Colonic mucosa (tissue), 4 donors: ENCODE measurements at regions not wholly inside any gene's neighbourhood (a gene's known extent, or its start where the extent isn't known, plus 50 kb on each side); places are given as distances from the start of the nearest gene placed in this dataset.

Experiments
- DNase-seq: peaks from one replicate; pipeline ENCODE4 v3.0.0-alpha.2; 2020
- H3K27ac ChIP-seq: fragments of 200-600 bp; one replicate; pipeline ENCODE4 v1.8.0; 2021
- H3K27me3 ChIP-seq: fragments of 200-600 bp; one replicate; pipeline ENCODE4 v1.8.0; 2021
- H3K36me3 ChIP-seq: fragments of 200-600 bp; one replicate; pipeline ENCODE4 v1.8.0; 2021
- H3K4me1 ChIP-seq: fragments of 200-600 bp; one replicate; pipeline ENCODE4 v1.8.0; 2021; ENCODE audit warnings: mild to moderate bottlenecking
- H3K4me3 ChIP-seq: fragments of 200-600 bp; one replicate; pipeline ENCODE4 v1.8.0; 2021
- H3K9ac ChIP-seq, 2 donors: one replicate each; pipeline ENCODE4 v1.7.0; 2013; ENCODE audit warnings: control low read depth in 2 of 2, low read depth in 2 of 2, low read length in 2 of 2
- H3K9me3 ChIP-seq: fragments of 200-600 bp; one replicate; pipeline ENCODE4 v1.8.0; 2021
- CTCF ChIP-seq: fragments of 200-600 bp; IDR thresholded peaks from one replicate; pipeline ENCODE4 v1.8.0; 2022; ENCODE audit warnings: antibody characterized with exemption, mild to moderate bottlenecking
- intact Hi-C: fragments of 100-400 bp; cut with DNase I; formaldehyde crosslinking; loops from one replicate; pipeline ENCODE4 v1.14.1; 2022
- donor health status: healthy.
- donor health status: DM: no; HTN: no; CAD: no.
- donor health status: DM: no; HTN: no; CAD: no.

GRCh38 chr1:81517987-81518386 lies 282.7 kb upstream of the ADGRL2 start:
- H3K9me3 ChIP-seq: no peaks in the 10 kb centered on the region
- H3K27ac ChIP-seq: no peak overlapping the region
- DNase-seq: no peak
- H3K4me3 ChIP-seq: no peak overlapping the region
- intact Hi-C loops: no loop called here
- no peaks in the 10 kb centered on the region for H3K4me1 ChIP-seq
- H3K27me3 ChIP-seq: no peaks in the 10 kb centered on the region
- no peaks in the 10 kb centered on the region for H3K36me3 ChIP-seq
- no peak overlapping the region for H3K9ac ChIP-seq
- no peak for TF ChIP-seq CTCF

- Histone ChIP-seq H3K4me1 (no peaks in the 10 kb centered on the region), H3K9ac (no peak overlapping the region), H3K27ac (no peak overlapping the region), H3K36me3 (no peaks in the 10 kb centered on the region), H3K9me3 (no peaks in the 10 kb centered on the region), H3K27me3 (no peaks in the 10 kb centered on the region), H3K4me3 (no peak overlapping the region)
- no peak for DNase-seq
- intact Hi-C loops: no loop called here
- TF ChIP-seq CTCF: no peak
Measured at GRCh38 chr1:81513796-81514354, 286.9 kb upstream of the ADGRL2 start.

GRCh38 chr1:81512252-81513003 lies 288.3 kb upstream of the ADGRL2 start:
- Histone ChIP-seq H3K9ac (no peak overlapping the region), H3K9me3 (no peaks in the 10 kb centered on the region), H3K4me1 (no peaks in the 10 kb centered on the region), H3K27ac (no peak overlapping the region), H3K4me3 (no peak overlapping the region), H3K36me3 (no peaks in the 10 kb centered on the region), H3K27me3 (no peaks in the 10 kb centered on the region)
- intact Hi-C loops: no loop called here
- TF ChIP-seq CTCF: no peak
- no peak for DNase-seq

GRCh38 chr1:81511281-81511680 lies 289.5 kb upstream of the ADGRL2 start:
- no peak for DNase-seq
- H3K9ac ChIP-seq: no peak overlapping the region
- no peaks in the 10 kb centered on the region for H3K27me3 ChIP-seq
- intact Hi-C loops: no loop called here
- no peaks in the 10 kb centered on the region for H3K36me3 ChIP-seq
- no peak overlapping the region for H3K27ac ChIP-seq
- no peaks in the 10 kb centered on the region for H3K4me1 ChIP-seq
- no peak overlapping the region for H3K4me3 ChIP-seq
- no peak for TF ChIP-seq CTCF
- no peaks in the 10 kb centered on the region for H3K9me3 ChIP-seq

- no peak overlapping the region for H3K9ac ChIP-seq
- H3K4me3 ChIP-seq: no peak overlapping the region
- no peaks in the 10 kb centered on the region for H3K4me1 ChIP-seq
- no peaks in the 10 kb centered on the region for H3K36me3 ChIP-seq
- DNase-seq: no peak
- TF ChIP-seq CTCF: no peak
- no peaks in the 10 kb centered on the region for H3K27me3 ChIP-seq
- intact Hi-C loops: no loop called here
- H3K9me3 ChIP-seq: no peaks in the 10 kb centered on the region
- H3K27ac ChIP-seq: no peak overlapping the region
Measured at GRCh38 chr1:81510701-81511100, 290.0 kb upstream of the ADGRL2 start.
